Memory B cell (primary cell): ENCODE measurements at regions not wholly inside any gene's neighbourhood (a gene's known extent, or its start where the extent isn't known, plus 50 kb on each side); places are given as distances from the start of the nearest gene placed in this dataset.

Experiments used
- ATAC-seq: fragments of 150-1000 bp; cut with Tn5 transposase; 2 replicates; pipeline ENCODE4 v1.10.0; 2021; ENCODE audit warnings: low read depth, mild to moderate bottlenecking, moderate library complexity
- DNase-seq, 2 donors: peaks; one replicate each; pipeline ENCODE4 v3.0.0; 2022; ENCODE audit warnings: low spot score in 2 of 2
- H3K27ac Mint-ChIP-seq: one replicate; pipeline ENCODE4 v1.8.0; 2022; ENCODE audit warnings: mild to moderate bottlenecking, moderate library complexity, mixed read lengths
- H3K27me3 Mint-ChIP-seq: one replicate; pipeline ENCODE4 v1.8.0; 2022; ENCODE audit warnings: mixed read lengths
- H3K36me3 Mint-ChIP-seq: one replicate; pipeline ENCODE4 v1.8.0; 2022; ENCODE audit warnings: mild to moderate bottlenecking, mixed read lengths
- H3K4me1 Mint-ChIP-seq: one replicate; pipeline ENCODE4 v1.8.0; 2022; ENCODE audit warnings: mixed read lengths
- H3K4me3 Mint-ChIP-seq: one replicate; pipeline ENCODE4 v1.8.0; 2022; ENCODE audit warnings: mild to moderate bottlenecking, moderate library complexity, mixed read lengths
- H3K9me3 Mint-ChIP-seq: one replicate; pipeline ENCODE4 v1.8.0; 2022; ENCODE audit warnings: mixed read lengths

DNA sequence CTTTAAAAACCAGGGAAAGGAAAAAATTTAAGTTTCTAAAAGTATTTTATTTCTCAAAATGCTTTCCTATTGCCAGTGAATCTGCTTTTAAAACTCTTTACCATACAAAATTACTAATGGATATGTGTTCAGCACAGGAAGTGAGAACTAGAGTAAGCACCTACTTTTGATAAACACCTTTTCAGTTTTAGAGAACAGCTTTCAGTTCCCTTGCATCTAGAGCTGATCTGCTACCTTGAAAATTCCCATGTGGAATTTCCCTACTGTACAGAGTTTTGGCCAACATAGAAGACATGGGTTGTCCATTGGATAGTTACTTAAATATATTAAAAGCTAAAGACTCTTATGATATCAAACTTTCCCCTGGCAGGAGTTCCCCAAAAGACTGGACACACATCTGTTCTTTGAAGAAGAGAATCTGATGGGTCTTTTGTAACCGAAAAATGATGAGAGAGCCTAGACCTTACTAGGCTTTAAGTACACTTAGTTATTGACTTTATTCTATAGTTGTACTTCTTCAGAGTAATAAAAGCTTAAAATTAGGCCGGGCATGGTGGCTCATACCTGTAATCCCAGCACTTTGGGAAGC lies 112.1 kb upstream of the CNTNAP4 start:
- no peaks in the 10 kb centered on the region for H3K36me3 Mint-ChIP-seq
- no peaks in the 10 kb centered on the region for H3K27me3 Mint-ChIP-seq
- H3K27ac Mint-ChIP-seq: no peak overlapping the region
- H3K4me3 Mint-ChIP-seq: no peak overlapping the region
- H3K9me3 Mint-ChIP-seq: peaks cover 4% of the 10 kb centered on the region
- H3K4me1 Mint-ChIP-seq: no peaks in the 10 kb centered on the region
- ATAC-seq (no peak), DNase-seq (no peak)

DNA sequence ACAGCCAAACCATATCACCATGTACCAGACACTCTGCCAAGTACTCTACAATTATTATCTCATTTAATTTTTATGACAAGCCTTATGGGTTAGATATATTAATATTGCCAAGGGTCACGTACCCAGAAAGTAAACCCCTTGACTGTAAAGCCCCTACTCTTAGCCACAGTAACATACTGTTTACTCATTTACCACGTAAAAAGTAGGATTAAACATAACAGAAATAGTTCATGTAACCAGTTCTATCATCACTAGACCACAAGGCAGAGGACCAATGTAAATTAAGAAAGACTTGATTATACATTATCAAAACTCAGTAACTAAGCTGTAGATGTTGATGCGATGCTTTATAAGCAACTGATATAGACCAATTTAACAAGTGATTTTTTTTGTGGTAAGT lies 101.5 kb upstream of the CNTNAP4 start:
- DNase-seq (no peak), ATAC-seq (no peak)
- Mint-ChIP-seq H3K9me3 (peaks cover 7% of the 10 kb centered on the region), H3K27me3 (peaks cover 2% of the 10 kb centered on the region), H3K4me3 (no peak overlapping the region), H3K4me1 (no peaks in the 10 kb centered on the region), H3K36me3 (peaks cover 2% of the 10 kb centered on the region), H3K27ac (no peak overlapping the region)

DNA sequence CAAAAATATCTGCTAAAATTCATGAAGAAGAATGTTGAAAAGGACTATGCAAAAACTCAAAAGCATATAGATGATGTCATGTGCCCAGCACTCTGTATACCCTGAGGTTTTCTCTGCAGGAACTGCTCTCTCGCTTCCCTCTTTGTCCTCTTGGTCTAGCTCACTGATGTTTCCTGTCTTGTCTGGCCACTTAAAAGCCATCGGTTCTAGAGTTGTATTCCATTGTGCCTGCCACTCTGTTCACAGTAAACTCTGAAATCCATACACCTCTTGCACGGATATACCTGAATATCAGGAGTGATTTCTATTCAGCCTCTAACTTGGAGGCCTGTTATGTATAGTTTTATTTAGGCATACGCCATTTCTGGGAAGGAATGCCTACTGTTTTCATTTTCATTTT lies 101.0 kb upstream of the CNTNAP4 start:
- Mint-ChIP-seq H3K27me3 (peaks cover 2% of the 10 kb centered on the region), H3K4me3 (no peak overlapping the region), H3K27ac (no peak overlapping the region), H3K9me3 (peaks cover 7% of the 10 kb centered on the region), H3K36me3 (peaks cover 2% of the 10 kb centered on the region), H3K4me1 (no peaks in the 10 kb centered on the region)
- no peak for DNase-seq
- no peak for ATAC-seq

DNA sequence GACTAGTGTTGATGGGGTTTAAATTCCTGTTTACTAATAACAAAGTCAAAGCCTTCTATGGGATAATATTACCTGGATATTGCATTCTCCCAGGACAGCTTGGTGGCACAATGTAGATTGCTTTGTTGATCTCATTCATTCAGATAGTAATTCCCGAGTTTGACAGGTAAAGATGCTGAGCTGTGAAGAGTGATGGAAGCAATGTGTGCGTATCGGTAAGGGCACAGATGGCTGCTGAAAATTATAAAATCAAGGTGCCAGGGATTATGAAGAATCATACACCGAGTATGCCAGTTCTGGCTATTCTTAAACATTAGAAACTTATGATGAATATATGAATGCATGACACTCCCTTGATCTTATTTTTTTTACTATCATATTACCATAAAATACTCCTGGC lies 100.6 kb upstream of the CNTNAP4 start:
- Mint-ChIP-seq H3K36me3 (peaks cover 2% of the 10 kb centered on the region), H3K27me3 (peaks cover 2% of the 10 kb centered on the region), H3K4me3 (no peak overlapping the region), H3K4me1 (no peaks in the 10 kb centered on the region), H3K27ac (no peak overlapping the region), H3K9me3 (peaks cover 6% of the 10 kb centered on the region)
- no peak for DNase-seq
- no peak for ATAC-seq

DNA sequence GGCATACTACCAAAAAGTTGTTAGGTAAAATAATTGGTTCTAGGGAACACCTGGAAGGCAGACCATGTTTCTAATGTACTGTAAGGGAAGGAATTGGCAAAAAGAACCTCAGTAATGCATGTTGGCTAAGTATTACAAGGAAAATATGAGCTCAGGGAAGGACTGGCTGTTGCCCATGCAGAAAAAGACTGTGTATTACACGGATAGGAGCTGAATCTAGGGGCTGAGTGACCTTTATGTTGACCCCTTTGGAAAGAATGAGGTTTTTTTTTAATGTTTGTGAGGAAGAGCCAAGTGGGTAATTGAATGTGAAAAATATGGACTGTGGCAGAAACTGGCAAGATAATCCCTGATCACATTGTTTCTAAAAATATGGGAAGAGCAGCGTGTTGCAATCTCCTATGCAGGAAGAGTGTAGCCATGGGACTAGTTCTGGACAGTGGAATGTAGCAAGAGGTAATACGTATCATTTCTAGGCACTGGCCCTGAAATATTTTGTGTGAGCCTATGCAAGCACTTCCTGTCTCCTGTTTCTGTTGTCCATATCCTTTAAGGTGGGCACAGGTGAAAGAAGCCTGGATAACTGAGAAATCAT lies 95.1 kb upstream of the CNTNAP4 start:
- no peaks in the 10 kb centered on the region for H3K27me3 Mint-ChIP-seq
- no peaks in the 10 kb centered on the region for H3K36me3 Mint-ChIP-seq
- DNase-seq: no peak
- peaks cover 7% of the 10 kb centered on the region for H3K9me3 Mint-ChIP-seq
- H3K27ac Mint-ChIP-seq: no peak overlapping the region
- no peak for ATAC-seq
- no peak overlapping the region for H3K4me3 Mint-ChIP-seq
- H3K4me1 Mint-ChIP-seq: no peaks in the 10 kb centered on the region

DNA sequence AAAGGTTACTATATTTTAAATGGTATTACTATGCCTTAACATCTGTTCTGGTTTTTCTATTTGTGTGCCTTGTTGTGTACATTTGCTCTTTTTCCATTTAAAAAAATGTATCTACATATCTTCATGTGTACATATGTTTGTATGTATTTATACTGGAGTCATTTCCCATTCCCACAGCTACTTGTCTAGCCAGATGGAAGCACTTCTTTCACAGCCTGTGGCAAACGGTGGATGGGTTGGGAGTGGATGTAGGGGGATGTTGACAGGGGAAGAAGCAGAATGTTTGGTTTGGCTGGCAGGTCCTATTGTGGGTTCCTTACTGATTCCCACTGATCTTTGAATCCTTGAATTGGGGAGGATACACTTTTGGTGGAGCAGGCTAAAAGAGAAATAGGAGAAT lies 93.6 kb upstream of the CNTNAP4 start:
- Mint-ChIP-seq H3K9me3 (peaks cover 11% of the 10 kb centered on the region), H3K4me3 (no peak overlapping the region), H3K4me1 (no peaks in the 10 kb centered on the region), H3K27ac (no peak overlapping the region), H3K27me3 (no peaks in the 10 kb centered on the region), H3K36me3 (no peaks in the 10 kb centered on the region)
- DNase-seq: no peak
- no peak for ATAC-seq

DNA sequence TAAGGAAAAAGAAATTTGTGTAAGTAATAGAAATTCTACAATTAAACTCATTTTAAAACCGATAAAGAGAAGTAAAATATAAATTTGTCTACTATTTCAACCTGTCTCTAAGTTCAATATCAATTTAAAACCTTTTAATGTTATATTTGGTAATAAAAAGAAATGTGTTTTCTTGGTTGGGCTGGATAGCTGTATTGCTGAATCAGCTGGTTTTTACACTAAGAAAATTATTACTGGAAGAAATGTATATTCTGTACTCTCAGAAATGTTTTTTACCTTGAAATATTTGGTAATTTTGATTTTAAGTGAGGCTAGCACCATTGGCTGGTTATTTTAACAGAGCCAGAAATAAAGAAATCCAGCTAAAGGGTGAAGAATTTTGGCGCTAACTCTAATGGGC lies 87.1 kb upstream of the CNTNAP4 start:
- no peaks in the 10 kb centered on the region for H3K36me3 Mint-ChIP-seq
- ATAC-seq: no peak
- no peaks in the 10 kb centered on the region for H3K4me1 Mint-ChIP-seq
- H3K9me3 Mint-ChIP-seq: peaks cover 12% of the 10 kb centered on the region
- DNase-seq: no peak
- H3K4me3 Mint-ChIP-seq: no peak overlapping the region
- H3K27ac Mint-ChIP-seq: no peak overlapping the region
- no peaks in the 10 kb centered on the region for H3K27me3 Mint-ChIP-seq

DNA sequence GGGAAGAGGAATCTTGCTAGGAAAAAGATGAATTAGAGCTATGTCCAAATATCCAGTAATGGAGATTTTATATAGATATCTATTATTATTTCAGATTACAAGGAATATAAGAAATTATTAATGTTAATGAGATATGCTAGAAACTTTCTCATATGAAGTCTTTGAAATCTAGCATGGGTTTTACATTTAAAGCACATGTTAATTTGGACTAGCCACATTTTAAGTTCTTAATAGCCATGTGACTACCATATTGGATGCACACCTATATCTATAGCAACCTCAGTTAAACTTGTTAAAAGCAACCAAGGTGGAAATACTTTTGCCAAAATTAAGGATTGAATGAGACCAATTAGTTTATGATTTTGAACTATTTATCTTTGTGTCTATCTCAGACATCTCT lies 86.7 kb upstream of the CNTNAP4 start:
- Mint-ChIP-seq H3K9me3 (peaks cover 12% of the 10 kb centered on the region), H3K27me3 (no peaks in the 10 kb centered on the region), H3K4me3 (no peak overlapping the region), H3K4me1 (no peaks in the 10 kb centered on the region), H3K36me3 (no peaks in the 10 kb centered on the region), H3K27ac (no peak overlapping the region)
- DNase-seq (no peak), ATAC-seq (no peak)

DNA sequence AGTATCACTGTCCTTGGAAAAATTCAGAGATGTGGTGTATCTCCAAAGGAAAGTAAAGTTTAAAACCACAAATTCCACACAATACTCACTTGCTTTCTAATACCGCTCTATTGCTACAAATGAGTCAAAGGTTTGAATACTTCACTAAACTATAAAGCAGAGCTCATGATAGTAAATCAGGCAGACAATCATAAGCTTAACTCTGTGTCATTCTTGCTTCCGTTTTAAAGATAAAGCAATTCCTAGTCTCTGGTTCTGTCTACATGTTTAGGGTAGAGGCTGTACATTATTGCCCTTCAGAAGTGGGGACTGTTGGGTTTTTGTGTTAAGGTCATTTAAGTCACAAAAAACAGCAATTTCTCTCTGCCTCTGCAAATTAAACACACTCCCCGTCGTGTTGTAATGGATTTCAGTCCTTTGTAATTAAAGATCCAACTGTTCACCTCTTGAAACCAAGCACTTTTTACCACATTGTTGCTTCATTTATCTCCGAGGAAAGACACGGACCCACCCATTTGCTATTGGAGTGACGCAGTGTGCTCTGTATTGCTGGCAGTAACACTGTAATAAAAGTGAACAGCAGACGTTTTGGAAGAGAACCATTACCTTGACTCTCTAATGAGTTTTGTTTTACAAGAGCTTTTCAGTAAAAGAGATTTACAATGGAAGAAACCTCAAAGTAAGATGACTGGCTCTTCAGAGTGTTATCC lies 83.1 kb upstream of the CNTNAP4 start:
- no peaks in the 10 kb centered on the region for H3K36me3 Mint-ChIP-seq
- H3K27me3 Mint-ChIP-seq: no peaks in the 10 kb centered on the region
- H3K27ac Mint-ChIP-seq: no peak overlapping the region
- H3K4me1 Mint-ChIP-seq: no peaks in the 10 kb centered on the region
- no peaks in the 10 kb centered on the region for H3K9me3 Mint-ChIP-seq
- no peak overlapping the region for H3K4me3 Mint-ChIP-seq
- DNase-seq: no peak
- no peak for ATAC-seq

DNA sequence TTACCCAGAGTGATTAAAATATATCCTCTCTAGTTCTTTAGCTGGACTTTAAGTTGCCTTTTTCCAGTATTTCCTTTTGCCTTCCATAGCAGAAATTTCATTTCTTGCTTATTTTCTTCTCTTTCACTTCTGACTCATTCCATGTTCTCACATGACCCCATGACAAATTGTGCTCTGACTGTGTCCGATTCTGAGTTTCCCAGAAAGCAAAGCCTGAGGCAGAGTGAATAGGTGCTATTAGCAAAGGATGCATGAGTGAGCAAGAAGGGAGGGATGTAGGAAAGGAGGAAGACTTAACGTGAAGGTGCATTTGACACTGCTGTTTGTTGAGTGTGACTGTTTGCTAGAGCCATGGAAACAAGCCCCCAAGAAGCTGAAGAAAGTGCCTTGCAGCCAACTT lies 82.6 kb upstream of the CNTNAP4 start:
- Mint-ChIP-seq H3K36me3 (no peaks in the 10 kb centered on the region), H3K4me1 (no peaks in the 10 kb centered on the region), H3K27ac (no peak overlapping the region), H3K4me3 (no peak overlapping the region), H3K9me3 (no peaks in the 10 kb centered on the region), H3K27me3 (no peaks in the 10 kb centered on the region)
- ATAC-seq: no peak
- no peak for DNase-seq

DNA sequence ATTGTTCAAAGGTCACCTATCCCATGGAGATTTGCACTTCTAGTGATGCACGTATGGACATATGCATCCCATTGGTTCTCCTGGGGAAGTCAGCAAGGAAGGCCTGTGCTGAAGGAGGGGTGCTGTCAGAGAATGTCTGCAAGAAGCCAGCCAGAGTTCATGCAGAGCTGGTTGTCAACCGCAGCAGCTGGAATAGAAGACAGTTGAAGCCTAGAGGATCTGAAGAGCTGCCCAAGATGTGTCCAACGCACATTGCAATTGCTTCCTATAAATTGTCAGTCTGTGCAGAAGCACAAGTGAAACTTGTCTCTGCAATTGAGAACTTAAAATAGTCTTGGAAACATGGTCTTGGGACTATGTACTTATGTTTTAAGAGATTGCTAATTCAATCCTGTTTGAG lies 82.1 kb upstream of the CNTNAP4 start:
- Mint-ChIP-seq H3K36me3 (no peaks in the 10 kb centered on the region), H3K4me1 (no peaks in the 10 kb centered on the region), H3K9me3 (no peaks in the 10 kb centered on the region), H3K4me3 (no peak overlapping the region), H3K27me3 (no peaks in the 10 kb centered on the region), H3K27ac (no peak overlapping the region)
- DNase-seq (no peak), ATAC-seq (no peak)

DNA sequence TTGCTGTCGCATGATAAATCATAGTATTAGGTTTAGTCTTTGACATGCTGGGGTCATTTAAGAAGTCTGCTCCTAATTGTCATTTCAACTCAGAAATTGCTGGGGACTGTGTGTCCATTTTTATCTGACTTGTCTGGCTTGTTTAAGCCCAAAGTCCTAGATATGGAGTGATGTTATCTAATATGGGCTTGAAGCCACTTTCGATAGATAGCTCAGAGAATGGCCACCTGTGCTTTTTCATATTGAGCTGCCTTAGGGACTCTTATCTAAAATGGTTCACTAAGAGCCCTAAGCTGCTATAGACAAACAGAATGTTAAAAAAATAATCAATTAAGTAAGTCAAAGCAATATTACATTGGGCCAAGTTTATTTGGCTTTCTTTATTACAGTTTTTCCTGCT lies 81.6 kb upstream of the CNTNAP4 start:
- DNase-seq (no peak), ATAC-seq (no peak)
- H3K4me3 Mint-ChIP-seq: no peak overlapping the region
- H3K4me1 Mint-ChIP-seq: no peaks in the 10 kb centered on the region
- no peaks in the 10 kb centered on the region for H3K36me3 Mint-ChIP-seq
- H3K9me3 Mint-ChIP-seq: no peaks in the 10 kb centered on the region
- no peak overlapping the region for H3K27ac Mint-ChIP-seq
- no peaks in the 10 kb centered on the region for H3K27me3 Mint-ChIP-seq

DNA sequence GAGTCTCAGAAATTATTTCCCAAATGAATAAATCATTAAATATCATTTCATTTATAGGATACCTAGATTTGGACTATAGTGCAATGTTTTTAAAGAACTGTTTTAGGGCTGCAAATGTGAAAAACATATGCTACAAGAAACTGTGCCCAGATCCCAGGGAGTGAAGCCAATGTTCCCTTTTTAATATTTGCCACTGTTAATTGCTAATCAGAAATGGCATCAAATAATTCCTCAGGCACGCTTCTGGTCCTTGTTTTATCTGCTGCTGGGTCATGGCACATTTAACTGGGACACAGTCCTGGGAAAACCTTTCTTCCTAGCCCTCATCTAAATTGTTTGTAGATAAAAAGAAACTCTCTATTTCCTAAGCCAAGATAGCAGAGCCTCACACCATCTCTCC lies 79.3 kb upstream of the CNTNAP4 start:
- Mint-ChIP-seq H3K4me1 (no peaks in the 10 kb centered on the region), H3K36me3 (no peaks in the 10 kb centered on the region)
- ATAC-seq: no peak

DNA sequence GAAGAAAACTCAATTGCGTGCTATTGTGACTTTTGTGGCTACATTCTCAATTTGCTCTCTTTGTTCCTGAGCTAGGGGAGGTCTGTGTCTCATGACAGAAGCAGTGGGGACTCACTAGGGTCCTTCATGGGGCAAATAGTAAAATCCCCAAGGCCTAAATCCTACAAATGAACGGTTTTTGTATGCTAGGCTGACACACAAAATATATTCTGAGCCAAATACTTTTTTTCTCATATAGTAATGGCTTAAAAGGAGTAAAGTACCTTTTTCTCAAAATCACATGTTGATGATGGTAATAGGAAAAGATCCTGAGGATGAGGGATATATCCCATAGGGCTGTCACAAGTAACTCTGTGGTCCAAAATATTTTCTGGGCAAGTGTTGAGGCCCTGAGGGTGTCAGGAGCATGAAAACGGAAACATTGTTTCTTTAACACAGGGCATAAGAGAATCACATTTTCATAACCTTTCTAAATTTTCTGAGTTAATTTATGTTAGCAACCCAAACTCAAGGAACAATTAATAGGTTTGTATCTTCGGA lies 77.5 kb upstream of the CNTNAP4 start:
- ATAC-seq: no peak

More for the DNA sequence above, 79.3 kb upstream of the CNTNAP4 start:
- Mint-ChIP-seq H3K4me3 (no peak overlapping the region), H3K27me3 (no peaks in the 10 kb centered on the region), H3K9me3 (no peaks in the 10 kb centered on the region), H3K27ac (no peak overlapping the region)
- DNase-seq: no peak

DNA sequence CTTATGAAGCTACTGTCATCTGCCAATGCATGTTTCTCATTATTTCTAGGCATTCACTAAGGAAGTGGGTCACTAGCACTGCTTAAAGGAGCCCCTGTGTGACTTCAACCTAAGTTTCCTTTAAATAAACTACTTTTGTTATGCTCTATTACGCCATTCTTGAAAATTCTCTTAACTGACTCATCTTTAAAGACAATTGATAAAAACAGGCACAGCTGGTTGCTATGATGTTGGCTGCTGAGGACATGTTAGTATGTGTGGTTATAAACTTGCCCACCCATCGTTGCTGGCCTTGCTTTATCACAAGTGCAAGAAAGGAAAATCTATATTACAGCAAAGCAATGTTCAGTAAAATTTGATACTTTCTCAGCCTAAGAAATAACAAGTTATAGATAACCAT lies 75.8 kb upstream of the CNTNAP4 start:
- H3K27ac Mint-ChIP-seq: no peak overlapping the region
- DNase-seq: no peak
- no peak overlapping the region for H3K4me3 Mint-ChIP-seq
- no peaks in the 10 kb centered on the region for H3K4me1 Mint-ChIP-seq
- peaks cover 6% of the 10 kb centered on the region for H3K9me3 Mint-ChIP-seq
- no peak for ATAC-seq
- H3K36me3 Mint-ChIP-seq: no peaks in the 10 kb centered on the region
- H3K27me3 Mint-ChIP-seq: no peaks in the 10 kb centered on the region

More for the DNA sequence above, 77.5 kb upstream of the CNTNAP4 start:
- DNase-seq: no peak
- Mint-ChIP-seq H3K36me3 (no peaks in the 10 kb centered on the region), H3K9me3 (peaks cover 6% of the 10 kb centered on the region), H3K27me3 (no peaks in the 10 kb centered on the region), H3K27ac (no peak overlapping the region), H3K4me3 (no peak overlapping the region), H3K4me1 (no peaks in the 10 kb centered on the region)
